T1000 (cell line): ENCODE measurements at regions not wholly inside any gene's neighbourhood (a gene's known extent, or its start where the extent isn't known, plus 50 kb on each side); places are given as distances from the start of the nearest gene placed in this dataset.
A peak's percentile ranks its signal among the peaks of the same experiment; 100 is the strongest.
"Not testable (repeated sequence)": the region's sequence is repeated elsewhere in the genome, so short reads cannot be mapped to it uniquely, and the experiment has no call there.

Source experiments
- DNase-seq: peaks from one replicate; lab custom pipeline; 2025; ENCODE audit warnings: mixed read lengths; lab: John Stamatoyannopoulos, UW

DNA sequence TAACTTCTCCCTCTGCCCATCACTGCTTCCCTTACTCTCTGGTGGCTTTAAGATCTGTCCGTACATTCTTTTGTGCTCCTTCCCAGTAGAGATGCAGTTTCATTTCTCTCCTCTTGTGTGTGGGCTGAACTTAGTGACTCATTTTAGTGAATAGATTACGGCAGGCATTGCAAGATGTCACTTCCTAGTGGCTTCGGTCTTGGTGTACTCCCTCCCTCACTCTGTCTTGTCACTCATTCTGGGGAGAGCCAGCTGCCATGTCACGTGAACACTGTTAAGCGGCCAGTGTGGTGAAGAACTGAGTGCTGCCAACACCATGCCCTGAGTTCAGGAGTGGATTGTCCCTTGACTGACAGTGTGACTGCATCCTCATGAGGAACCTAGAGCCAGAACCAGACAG is 115.9 kb downstream of the OTOR start:
- DNase-seq: no peak

DNA sequence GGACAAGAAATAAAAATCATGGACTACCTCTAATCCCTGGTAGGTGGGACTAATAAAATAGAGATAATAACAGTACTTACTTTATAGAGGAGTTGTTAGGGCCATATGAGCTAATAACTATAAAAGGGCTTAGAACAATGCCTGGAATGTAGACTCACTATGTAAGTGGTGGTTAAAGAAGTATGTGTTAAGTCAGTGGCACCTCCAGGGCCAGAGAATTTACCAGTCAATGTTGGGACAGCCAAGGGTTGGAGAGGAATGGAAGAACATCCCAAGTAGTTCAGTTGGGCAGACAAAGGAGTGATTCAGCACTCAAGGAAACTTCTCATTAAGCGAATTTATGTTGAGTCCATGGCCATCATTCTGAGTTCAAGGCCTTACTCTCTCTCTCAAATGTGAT is 116.8 kb downstream of the OTOR start:
- no peak for DNase-seq

DNA sequence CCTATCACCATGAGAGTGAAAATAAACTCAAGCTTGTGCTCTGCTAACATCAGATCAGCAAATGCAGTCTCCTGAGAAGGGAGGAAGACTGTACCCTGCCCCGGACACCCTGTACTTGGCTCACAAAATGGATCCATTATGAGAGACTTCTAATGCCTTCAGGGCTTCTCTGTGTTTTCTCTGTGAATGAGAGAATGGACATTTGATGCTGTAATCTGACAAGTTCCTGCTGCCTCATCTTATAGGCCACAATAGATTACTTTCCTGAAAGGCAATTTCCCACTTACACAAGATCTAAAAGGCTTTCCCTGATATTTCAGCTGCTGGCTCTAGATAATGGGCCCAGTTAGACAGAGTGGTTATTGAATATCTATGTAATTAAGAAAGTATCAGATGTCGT is 117.2 kb downstream of the OTOR start:
- no peak for DNase-seq

DNA sequence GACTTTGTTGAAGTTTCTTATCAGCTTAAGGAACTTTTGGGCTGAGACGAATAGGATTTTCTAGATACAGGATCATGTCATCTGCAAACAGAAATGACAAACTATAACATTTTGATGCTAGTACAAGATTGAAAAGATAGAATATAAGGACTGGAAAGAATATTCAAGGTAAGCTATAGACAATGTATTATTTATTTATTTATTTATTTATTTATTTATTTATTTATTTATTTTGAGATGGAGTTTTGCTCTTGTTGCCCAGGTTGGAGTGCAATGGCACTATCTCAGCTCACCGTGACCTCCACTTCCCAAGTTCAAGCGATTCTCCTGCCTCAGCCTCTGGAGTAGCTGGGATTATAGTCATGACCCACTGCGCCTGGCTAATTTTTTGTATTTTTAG is 125.0 kb downstream of the OTOR start:
- DNase-seq: not testable (repeated sequence)

DNA sequence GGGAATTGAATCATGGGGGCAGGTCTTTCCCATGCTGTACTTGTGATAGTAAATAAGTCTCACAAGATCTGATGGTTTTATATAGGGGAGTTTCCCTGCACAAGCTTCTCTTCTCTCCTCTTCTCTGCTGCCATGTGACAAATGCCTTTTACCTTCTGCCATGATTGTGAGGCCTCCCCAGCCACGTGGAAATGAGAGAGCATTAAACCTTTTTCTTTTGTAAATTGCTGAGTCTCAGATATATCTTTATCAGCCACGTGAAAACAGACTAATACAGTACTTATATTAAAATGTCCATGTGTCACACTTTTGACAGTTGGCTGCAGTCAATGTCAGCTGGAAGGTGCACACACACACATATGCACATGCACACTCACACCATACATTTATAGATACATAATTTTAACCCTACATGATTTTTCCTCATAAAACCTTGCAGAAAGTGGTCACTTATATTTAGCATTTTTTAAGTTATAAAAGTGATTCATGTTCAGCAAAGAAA is 128.9 kb downstream of the OTOR start:
- DNase-seq: no peak

DNA sequence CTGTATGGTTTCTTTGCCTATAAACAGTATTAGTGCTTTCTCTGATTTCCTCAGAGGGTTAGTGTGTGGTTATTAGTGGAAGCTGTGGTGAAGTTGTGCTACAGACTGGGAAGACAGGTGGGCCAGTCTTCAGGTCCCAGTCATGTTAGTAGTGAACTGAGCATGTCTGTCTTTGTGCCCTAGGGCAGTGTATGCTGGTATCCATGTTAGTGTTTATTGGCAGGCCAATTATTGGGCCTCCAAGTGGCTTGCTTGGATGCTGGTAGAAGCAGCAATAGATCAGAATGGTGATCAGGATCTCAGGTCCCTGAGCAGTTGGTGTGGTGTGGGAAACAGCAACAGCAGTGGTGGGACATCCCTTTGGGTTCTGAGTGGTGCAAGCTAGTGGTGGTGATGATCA is 137.6 kb downstream of the OTOR start:
- no peak for DNase-seq

DNA sequence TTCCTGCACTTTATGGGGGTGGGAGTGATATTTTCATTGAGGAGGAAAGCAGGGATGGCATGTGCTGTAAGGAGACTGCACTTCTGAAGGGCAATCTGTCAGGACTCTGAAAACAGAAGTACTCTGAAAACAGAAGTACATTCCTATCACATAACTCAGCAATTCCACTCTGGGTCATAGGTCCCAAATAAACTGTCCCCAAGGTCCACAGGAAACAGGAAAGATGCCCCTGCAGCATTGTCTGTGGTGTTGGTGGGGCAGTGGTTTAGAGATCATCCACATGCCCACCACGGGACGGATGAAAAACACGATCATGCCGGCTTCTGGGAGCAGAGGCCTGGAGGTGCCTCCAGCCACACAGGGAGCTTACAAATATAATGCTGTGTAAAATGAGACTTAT is 150.3 kb downstream of the OTOR start:
- DNase-seq: peak; percentile 41

DNA sequence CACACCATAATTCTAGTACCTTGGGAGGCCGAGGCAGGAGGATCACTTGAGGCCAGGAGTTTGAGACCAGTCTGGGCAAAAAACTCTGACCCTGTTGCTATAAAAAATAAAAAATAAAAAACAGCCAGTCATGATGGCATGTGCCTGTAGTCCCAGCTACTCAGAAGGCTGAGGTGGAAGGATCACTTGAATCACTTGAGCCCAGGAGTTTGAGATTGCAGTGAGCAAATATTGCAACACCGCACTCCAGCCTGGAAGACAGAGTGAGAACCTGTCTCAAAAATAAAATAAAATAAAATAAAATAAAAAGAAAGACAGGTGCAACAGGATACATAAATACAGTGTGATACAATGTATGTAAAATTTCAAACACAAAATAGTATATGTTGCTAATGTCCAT is 154.5 kb downstream of the OTOR start:
- no peak for DNase-seq

DNA sequence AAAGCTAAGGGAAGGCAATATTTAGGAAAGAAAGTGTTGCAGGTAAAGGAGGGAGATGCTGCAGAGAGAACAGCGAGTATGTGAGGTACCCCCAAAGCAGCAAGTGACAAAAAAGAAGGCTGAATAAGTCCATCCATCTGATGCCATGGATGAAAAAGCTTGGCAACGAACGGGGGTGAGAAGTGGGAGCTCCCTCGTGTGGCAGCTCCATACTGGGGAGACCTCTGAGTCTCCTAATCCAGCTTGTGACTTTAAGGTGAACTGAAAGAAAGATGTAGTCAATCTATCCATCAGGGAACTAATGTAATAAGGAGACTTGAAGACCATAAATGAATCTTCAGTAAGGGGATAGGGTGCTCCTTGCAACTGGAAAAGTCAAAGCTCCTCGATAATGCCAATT is 156.6 kb downstream of the OTOR start:
- DNase-seq: no peak

DNA sequence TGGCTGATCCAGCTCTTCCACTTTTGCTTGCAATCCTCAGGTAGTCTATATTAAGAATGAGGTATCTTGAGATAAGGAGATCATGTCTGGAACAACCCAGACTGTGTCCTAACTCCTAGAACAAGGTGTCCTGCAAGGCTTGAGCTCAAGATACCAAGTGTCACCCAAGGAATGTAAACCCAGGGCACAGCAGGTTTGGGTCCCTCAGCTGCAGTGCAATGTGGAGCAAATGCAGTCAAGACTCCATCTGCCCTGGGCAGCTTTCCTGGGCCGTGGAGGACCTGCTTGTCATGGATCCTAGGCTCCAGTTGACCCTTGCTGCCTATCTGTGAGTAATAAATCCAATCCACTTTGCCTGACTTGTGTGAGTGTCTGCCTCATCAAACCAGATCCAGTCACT is 166.1 kb downstream of the OTOR start:
- DNase-seq: no peak

DNA sequence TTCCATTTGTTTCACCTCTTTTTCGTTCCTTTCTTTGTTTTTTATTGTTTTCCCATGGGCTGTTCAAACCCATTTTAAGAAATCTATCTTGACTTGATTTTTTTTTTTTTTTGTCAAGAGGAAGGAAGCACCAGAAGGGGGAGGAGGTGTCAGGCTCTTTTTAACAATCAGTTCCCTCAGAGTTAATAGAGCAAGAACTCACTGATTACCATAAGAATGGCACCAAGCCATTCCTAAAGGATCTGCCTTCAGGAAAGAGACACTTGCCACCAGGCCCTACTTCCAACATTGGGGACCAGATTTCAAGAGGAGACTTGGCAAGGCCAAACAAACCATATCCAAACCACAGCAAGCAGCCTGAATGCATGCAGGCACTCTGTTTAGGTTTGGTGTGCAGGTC is 168.0 kb downstream of the OTOR start:
- DNase-seq: no peak

DNA sequence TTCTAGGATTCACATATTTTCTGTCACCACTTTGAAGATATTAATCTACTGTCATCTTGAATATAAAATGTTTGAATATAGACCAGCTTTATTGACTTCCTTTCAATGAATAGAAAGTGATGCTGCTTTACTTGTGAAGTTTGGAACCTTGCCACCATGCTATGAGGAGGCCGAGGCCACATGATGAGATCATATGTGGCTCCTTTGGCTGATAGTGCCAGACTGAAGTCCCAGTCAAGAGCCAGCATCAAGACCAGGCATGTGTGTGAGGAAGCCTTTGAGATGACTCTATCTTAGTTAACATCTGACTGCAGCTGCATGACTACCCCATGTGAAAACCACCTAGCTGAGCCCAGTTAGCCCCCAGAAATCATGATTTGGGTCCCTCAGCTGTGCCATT is 169.5 kb downstream of the OTOR start:
- DNase-seq: no peak

DNA sequence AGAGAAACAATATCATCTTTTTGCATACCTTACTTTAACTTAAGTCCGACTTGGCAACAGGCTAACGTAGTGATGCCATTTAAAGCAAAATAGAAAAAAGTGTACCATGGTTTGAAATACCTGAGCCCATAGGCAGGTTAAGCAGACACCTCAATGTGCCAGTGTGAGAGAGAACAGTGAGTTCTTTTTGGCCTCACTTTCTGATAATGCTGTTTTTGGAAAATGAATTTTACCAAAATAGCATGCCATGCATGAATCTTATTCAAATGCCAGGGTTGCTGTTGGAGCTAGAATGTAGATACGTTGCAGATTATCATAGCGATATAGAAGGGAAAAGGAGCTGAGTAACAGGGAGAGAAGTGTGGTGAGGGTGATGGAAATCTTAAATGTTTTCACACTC is 170.2 kb downstream of the OTOR start:
- no peak for DNase-seq

DNA sequence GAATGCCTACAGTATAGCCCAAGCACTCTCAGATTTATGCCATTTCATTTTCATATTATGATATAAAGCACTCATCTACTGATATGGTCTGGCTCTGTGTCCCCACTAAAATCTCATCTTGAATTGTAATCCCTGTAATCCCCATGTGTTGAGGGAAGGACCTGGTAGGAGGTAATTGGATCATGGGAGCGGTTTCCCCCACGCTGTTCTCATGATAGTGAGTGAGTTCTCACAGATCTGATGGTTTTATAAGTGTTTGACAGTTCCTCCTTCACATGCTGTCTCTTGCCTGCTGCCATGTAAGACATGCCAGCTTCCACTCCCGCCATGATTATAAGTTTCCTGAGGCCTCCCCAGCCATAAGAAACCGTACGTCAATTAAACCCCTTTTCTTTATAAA is 171.7 kb downstream of the OTOR start:
- no peak for DNase-seq

DNA sequence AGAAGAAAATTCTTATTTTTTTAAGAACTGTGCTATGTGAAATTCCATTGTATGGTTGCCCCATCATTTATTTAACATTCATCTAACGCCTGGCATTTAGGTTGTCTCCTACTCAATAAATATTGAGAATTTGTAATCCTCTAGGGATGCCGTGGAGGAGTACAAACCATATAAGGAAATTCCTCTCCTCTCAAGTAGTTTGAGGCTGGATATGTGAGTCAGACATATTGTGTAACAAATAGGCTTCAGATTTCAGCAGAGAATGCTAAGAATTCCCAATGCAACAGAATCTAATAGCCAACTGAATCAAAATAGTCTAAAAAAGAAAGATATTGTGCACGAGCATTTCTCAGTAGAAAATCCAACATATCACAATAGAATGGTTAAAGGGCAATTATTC is 174.7 kb downstream of the OTOR start:
- DNase-seq: no peak

DNA sequence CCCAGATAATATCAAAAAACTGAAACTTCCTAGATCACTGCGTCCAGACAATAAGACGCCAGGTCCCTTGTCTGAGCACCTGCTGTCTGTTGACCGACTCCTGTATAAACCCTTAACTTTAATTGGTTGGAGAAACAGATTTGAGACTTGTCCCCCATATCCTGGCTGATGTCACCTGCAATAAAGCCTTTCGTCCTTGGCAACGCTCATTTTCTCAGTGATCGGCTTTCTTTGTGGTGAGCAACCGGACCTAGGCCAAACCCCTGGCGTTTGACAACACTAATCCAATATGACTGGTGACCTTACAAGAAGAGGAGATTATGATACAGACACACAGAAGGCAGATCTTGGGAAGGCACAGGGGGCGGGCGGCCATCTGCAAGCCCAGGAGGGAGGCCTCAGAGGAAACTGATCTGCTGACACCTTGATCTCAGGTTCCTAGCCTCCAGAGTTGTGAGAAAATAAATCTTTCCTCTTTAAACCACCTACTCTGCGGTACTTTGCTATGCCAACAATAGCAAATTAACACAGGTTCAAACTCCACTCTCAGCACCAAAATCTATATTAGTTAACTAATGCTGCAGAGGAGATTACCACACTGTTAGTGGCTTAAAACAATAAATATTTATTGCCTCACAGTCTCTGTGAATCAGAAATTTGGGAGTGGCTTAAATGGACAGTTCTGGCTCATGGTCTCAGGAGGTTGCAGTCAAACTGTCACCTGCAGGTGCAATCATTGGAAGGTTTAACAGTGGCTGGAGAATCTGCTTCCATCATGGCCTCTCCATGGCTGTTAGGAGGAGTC is 178.7 kb downstream of the OTOR start:
- no peak for DNase-seq

DNA sequence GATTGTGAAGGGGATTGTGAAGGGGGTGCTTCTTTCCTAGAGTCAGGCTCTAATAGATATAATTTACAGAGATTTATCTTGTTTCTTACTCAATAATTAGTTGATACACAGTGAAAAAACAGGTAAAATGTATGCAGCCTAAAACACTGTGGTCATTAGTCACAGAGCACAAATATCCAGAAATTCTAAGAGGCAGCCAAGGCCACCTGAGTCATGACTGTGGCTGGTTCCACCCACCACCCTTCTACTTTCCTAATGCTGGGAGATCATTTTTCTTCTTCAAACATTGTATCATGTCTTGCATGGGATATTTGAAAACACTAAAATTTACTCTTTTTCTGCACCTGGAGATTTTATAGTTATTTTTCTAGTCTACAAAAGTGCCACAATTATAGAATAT is 181.6 kb downstream of the OTOR start:
- DNase-seq: no peak

DNA sequence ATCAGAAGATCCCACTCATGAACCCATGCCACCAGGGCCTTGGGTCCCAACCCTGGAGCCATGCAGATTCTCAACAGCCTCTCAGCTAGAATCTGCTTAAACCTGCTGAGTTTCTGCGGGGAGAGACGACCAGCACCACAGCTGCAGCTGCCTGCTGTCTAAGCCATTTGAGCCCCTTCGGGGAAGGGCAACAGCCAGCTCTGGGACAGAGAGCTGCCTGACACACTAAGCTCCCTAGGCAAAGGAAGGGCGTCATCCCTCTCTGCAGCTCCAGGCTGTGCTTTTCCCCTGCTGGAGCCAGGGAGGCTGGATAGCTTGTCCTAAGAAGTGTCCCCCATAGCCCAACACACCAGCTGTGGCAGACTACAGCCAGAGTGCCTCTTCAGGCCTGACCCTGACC is 182.5 kb downstream of the OTOR start:
- no peak for DNase-seq

DNA sequence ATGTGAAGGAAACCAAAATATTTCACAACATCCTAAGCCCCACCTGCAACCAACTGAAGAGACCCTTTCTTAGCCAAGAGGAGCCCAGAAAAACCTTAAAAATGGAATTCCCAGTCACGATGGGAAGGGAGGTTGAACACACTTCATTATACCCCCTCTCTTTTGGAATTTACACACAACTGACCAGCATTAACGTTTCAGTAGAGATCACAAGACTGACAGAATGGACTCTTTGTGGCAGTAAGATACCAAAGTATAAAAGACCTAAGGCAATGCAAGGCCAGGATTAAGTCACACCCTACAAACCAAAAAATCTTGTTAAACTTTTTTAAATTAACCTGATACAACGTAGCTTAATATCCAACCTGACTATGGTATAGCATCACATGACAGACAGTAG is 190.9 kb downstream of the OTOR start:
- no peak for DNase-seq

DNA sequence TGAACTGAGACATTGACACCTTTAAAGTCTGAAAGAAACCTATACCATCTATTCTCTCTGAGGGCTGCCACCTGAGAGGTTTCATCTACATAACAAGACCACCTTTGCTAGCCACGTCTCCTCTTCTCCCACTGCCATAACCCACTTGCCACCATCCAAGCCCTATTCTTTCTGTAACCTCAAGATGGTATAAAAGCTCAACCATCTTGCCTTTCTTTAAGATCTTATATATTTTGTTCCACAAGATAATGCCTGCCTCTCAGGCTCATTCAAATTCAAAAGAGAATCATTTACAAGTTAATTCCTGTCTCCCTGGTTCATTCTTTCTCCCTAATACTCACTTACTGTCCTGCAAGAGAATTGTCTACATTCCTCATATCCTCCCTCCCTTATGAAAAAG is 192.5 kb downstream of the OTOR start:
- no peak for DNase-seq

DNA sequence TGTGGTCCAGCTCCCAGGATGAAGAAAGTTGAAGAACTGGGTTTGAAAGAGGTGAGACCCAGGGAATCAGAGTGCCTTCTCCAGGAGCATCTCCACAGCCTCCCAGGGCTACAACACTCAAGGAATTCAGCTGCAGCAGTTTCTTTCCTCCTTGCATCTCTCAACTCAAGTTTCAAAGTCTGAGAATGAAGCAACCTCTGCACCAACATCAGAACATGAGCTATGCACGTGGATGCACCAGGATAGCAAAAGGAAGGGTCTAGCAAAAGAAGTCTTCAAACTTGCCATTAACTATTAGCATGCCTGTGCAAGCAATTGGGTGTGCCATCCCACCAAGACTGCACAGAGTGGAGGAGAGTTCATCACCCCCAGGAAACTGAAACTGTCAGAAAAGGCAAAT is 193.9 kb downstream of the OTOR start:
- no peak for DNase-seq

DNA sequence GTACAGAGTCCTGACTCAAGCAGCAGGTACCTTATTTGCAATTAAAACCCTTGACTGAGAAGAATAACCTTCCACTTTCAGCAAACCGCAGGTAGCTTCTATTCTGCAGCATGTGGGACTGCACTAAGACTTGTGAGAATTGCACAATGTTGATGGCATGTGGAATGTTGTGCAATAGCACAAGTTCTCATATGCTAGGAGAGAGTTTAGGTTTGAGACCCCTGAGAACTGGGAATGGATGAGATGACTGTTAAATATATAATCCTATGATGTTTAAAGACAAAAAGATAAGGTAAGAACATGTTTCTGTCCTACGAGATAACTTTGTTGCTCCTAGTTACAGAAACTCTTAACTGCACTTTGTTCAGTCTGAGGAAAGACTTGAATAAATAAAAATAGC is 194.6 kb downstream of the OTOR start:
- DNase-seq: no peak

DNA sequence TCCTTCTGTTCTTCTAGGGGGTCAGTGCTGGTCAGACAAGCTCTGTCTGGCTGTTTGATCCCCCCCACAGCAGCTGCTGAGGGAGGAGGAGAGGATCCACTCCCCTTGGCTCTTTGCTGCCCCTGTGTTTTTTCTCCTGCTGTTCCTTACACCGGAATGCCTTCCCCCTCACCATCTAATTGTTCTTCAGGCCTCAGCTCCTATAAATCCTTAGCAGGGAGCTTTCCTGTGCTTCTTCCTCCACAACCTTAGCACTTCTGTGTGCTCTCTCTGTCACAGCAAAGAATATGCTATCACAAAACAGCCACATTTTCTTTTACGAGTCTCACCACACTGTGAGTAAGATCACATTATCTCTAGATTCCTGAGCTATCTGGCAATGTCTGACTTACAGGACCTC is 196.6 kb downstream of the OTOR start:
- no peak for DNase-seq

DNA sequence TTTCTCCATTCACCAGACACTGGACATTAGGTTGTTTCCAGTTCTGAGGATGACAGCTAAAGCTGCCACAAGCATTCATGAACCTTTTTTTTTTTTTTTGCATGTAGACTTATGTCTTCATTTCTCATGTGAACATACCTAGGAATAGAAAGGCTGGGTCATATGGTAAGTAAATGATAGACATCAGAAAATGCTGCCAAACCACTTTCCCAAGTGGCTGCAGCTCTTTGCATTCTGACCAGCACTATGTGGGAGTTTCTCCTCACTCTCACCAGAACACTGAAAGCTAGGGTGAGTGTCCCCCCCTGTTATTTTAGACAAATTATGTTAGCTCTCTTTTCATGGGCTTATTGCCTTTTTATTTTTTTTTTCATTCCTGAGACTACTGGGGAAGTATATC is 197.5 kb downstream of the OTOR start:
- DNase-seq: no peak
